Astrocyte (in vitro differentiated cells and primary cell): ENCODE measurements at regions not wholly inside any gene's neighbourhood (a gene's known extent, or its start where the extent isn't known, plus 50 kb on each side); places are given as distances from the start of the nearest gene placed in this dataset.
A peak's percentile ranks its signal among the peaks of the same experiment; 100 is the strongest.

Source experiments
- DNase-seq: peaks from one replicate; pipeline ENCODE4 v3.0.0-alpha.2; 2010; ENCODE audit warnings: low read depth
- FAIRE-seq: peaks from 2 replicates; lab custom pipeline; 2011; peaks lifted over from hg19 to GRCh38; lab: Jason Lieb, UNC
- H2AFZ ChIP-seq: 2 replicates; pipeline ENCODE4 v1.6.0; 2012; ENCODE audit warnings: low read depth, low read length, inconsistent platforms
- H3K27ac ChIP-seq: 2 replicates; pipeline ENCODE4 v1.5.1; 2011; ENCODE audit warnings: low read depth, low read length, inconsistent platforms
- H3K27me3 ChIP-seq: 2 replicates; pipeline ENCODE4 v1.6.0; 2011; ENCODE audit warnings: low read length, inconsistent platforms; ENCODE audit not compliant: insufficient read depth
- H3K36me3 ChIP-seq: 2 replicates; pipeline ENCODE4 v1.5.1; 2011; ENCODE audit warnings: low read length, inconsistent platforms; ENCODE audit not compliant: insufficient read depth
- H3K4me1 ChIP-seq: 2 replicates; pipeline ENCODE4 v1.5.1; 2011; ENCODE audit warnings: low read length, inconsistent platforms; ENCODE audit not compliant: insufficient read depth
- H3K4me2 ChIP-seq: 2 replicates; pipeline ENCODE4 v1.6.0; 2012; ENCODE audit warnings: low read length, inconsistent platforms
- H3K4me3 ChIP-seq: 2 replicates; pipeline ENCODE4 v1.5.1; 2011; ENCODE audit warnings: low read depth, mild to moderate bottlenecking, low read length, inconsistent platforms; ENCODE audit not compliant: insufficient read depth
- H3K79me2 ChIP-seq: 2 replicates; pipeline ENCODE4 v1.6.0; 2012; ENCODE audit warnings: mild to moderate bottlenecking, low read length, inconsistent platforms; ENCODE audit not compliant: insufficient read depth
- H3K9ac ChIP-seq: 2 replicates; pipeline ENCODE4 v1.6.0; 2012; ENCODE audit warnings: mild to moderate bottlenecking, low read length, inconsistent platforms
- H3K9me3 ChIP-seq: 2 replicates; pipeline ENCODE4 v1.5.1; 2012; ENCODE audit warnings: low read depth, mild to moderate bottlenecking, low read length, inconsistent platforms; ENCODE audit not compliant: insufficient read depth
- H4K20me1 ChIP-seq: 2 replicates; pipeline ENCODE4 v1.6.0; 2012; ENCODE audit warnings: low read length, inconsistent platforms; ENCODE audit not compliant: insufficient read depth
- H3K27ac Mint-ChIP-seq: one replicate; pipeline ENCODE4 v1.8.0; 2021; ENCODE audit warnings: mild to moderate bottlenecking, mixed read lengths; ENCODE audit not compliant: unreplicated experiment
- H3K27me3 Mint-ChIP-seq: one replicate; pipeline ENCODE4 v1.8.0; 2021; ENCODE audit warnings: low read depth, mixed read lengths; ENCODE audit not compliant: unreplicated experiment
- H3K36me3 Mint-ChIP-seq: one replicate; pipeline ENCODE4 v1.8.0; 2021; ENCODE audit warnings: low read depth, mixed read lengths; ENCODE audit not compliant: unreplicated experiment
- H3K4me1 Mint-ChIP-seq: one replicate; pipeline ENCODE4 v1.8.0; 2021; ENCODE audit warnings: low read depth, mixed read lengths; ENCODE audit not compliant: unreplicated experiment
- H3K4me3 Mint-ChIP-seq: one replicate; pipeline ENCODE4 v1.8.0; 2021; ENCODE audit warnings: mild to moderate bottlenecking, moderate library complexity, mixed read lengths; ENCODE audit not compliant: unreplicated experiment
- H3K9me3 Mint-ChIP-seq: one replicate; pipeline ENCODE4 v1.8.0; 2021; ENCODE audit warnings: mild to moderate bottlenecking, mixed read lengths; ENCODE audit not compliant: unreplicated experiment
- EZH2 ChIP-seq: IDR thresholded peaks from 2 replicates; pipeline ENCODE4 v1.6.1; 2012; ENCODE audit warnings: mild to moderate bottlenecking, low read length, inconsistent platforms; ENCODE audit not compliant: insufficient read depth
- TF ChIP-seq, protein P1 (sequence below): IDR thresholded peaks from 2 replicates; pipeline ENCODE4 v1.5.1; 2011; ENCODE audit warnings: low read depth, mild to moderate bottlenecking, inconsistent platforms, low read length, moderate library complexity; ENCODE audit not compliant: insufficient read depth

DNA sequence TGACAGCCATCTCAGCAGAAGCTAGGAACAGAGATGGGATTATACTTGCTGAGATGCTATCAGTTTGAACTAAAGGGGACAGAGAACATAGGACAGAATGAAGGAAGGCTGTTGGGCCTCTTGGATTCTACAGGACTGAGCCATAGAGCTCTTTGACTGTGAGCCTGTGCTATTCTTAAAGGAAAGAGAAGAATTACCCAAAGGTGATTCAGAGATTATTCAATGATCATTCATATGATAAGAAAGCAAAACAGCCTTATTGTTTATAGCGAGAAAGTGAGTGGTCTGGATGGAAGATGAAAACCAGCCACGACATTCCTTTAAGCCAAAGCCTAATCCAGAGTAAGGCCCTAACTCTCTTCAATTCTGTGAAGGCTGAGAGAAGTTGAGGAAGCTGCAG, 69.7 kb upstream of the NEUROD6 start:
- Mint-ChIP-seq H3K4me3 (no peak overlapping the region), H3K27ac (no peak overlapping the region), H3K27me3 (no peaks in the 10 kb centered on the region), H3K36me3 (no peaks in the 10 kb centered on the region), H3K4me1 (peaks cover 23% of the 10 kb centered on the region), H3K9me3 (no peaks in the 10 kb centered on the region)
- no peak overlapping the region for H3K27ac ChIP-seq
- H3K36me3 ChIP-seq = no peaks in the 10 kb centered on the region
- H3K4me3 ChIP-seq = no peak overlapping the region
- no peak for TF ChIP-seq EZH2
- TF ChIP-seq, protein P1, sequence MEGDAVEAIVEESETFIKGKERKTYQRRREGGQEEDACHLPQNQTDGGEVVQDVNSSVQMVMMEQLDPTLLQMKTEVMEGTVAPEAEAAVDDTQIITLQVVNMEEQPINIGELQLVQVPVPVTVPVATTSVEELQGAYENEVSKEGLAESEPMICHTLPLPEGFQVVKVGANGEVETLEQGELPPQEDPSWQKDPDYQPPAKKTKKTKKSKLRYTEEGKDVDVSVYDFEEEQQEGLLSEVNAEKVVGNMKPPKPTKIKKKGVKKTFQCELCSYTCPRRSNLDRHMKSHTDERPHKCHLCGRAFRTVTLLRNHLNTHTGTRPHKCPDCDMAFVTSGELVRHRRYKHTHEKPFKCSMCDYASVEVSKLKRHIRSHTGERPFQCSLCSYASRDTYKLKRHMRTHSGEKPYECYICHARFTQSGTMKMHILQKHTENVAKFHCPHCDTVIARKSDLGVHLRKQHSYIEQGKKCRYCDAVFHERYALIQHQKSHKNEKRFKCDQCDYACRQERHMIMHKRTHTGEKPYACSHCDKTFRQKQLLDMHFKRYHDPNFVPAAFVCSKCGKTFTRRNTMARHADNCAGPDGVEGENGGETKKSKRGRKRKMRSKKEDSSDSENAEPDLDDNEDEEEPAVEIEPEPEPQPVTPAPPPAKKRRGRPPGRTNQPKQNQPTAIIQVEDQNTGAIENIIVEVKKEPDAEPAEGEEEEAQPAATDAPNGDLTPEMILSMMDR = no peak
- peak; percentile 56 for DNase-seq
- no peak overlapping the region for H2AFZ ChIP-seq
- no peaks in the 10 kb centered on the region for H4K20me1 ChIP-seq
- no peaks in the 10 kb centered on the region for H3K9me3 ChIP-seq
- H3K4me1 ChIP-seq = no peaks in the 10 kb centered on the region
- H3K79me2 ChIP-seq = no peaks in the 10 kb centered on the region
- H3K9ac ChIP-seq = no peak overlapping the region
- no peak for FAIRE-seq
- H3K27me3 ChIP-seq = no peaks in the 10 kb centered on the region
- H3K4me2 ChIP-seq = peak overlapping the region; percentile 30

DNA sequence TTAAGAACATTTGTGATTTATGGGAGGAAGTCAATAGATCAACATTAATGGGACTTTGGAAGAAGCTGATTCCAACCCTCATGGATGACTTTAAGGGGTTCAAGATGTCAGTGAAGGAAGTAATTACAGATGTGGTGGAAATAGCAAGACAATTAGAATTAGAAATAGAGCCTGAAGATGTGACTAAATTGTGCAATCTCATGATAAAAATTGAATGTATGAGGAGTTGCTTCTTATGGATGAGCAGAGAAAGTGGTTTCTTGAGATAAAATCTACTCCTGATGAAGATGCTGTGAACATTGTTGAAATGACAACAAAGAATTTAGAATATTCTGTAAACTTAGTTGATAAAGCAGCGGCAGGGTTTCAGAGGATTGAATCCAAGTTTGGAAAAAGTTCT, 70.9 kb upstream of the NEUROD6 start:
- FAIRE-seq = no peak
- H3K4me3 ChIP-seq = no peak overlapping the region
- H3K36me3 ChIP-seq = no peaks in the 10 kb centered on the region
- Mint-ChIP-seq H3K27ac (no peak overlapping the region), H3K36me3 (no peaks in the 10 kb centered on the region), H3K27me3 (no peaks in the 10 kb centered on the region), H3K9me3 (no peaks in the 10 kb centered on the region), H3K4me3 (no peak overlapping the region), H3K4me1 (peaks cover 23% of the 10 kb centered on the region)
- H3K79me2 ChIP-seq = no peaks in the 10 kb centered on the region
- H3K27ac ChIP-seq = no peak overlapping the region
- H3K4me2 ChIP-seq = no peak overlapping the region
- H2AFZ ChIP-seq = no peak overlapping the region
- no peak overlapping the region for H3K9ac ChIP-seq
- no peak for TF ChIP-seq EZH2
- no peaks in the 10 kb centered on the region for H3K4me1 ChIP-seq
- H3K9me3 ChIP-seq = no peaks in the 10 kb centered on the region
- H4K20me1 ChIP-seq = no peaks in the 10 kb centered on the region
- H3K27me3 ChIP-seq = no peaks in the 10 kb centered on the region
- no peak for DNase-seq

DNA sequence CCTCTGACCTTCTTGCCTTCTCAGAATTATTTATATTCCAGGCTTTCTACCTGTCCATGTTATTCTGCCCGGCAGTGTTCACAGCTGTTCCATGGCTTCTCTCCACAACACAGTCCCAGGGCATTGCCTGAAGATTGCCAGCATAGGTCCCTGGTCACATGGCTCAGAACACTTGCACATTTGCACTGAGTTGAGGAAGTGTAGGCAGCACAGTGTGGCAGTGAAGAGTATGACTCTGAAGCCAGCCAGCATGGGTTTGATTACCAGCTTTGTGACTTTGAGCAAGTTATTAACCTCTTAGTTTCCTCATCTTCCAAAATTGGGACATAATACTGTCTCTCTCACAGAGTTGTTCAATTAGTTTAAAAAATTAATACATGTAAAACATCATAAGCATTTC, 73.2 kb upstream of the NEUROD6 start:
- H3K9ac ChIP-seq = no peak overlapping the region
- no peak overlapping the region for H3K4me2 ChIP-seq
- FAIRE-seq = no peak
- H3K27ac ChIP-seq = no peak overlapping the region
- no peak overlapping the region for H2AFZ ChIP-seq
- H3K27me3 Mint-ChIP-seq = no peaks in the 10 kb centered on the region
- H3K4me3 ChIP-seq = no peak overlapping the region
- H3K9me3 ChIP-seq = no peaks in the 10 kb centered on the region
- H3K79me2 ChIP-seq = no peaks in the 10 kb centered on the region
- H3K27ac Mint-ChIP-seq = no peak overlapping the region
- no peaks in the 10 kb centered on the region for H3K4me1 ChIP-seq
- no peaks in the 10 kb centered on the region for H3K9me3 Mint-ChIP-seq
- no peaks in the 10 kb centered on the region for H3K36me3 Mint-ChIP-seq
- no peak for DNase-seq
- TF ChIP-seq, protein P1 = no peak
- no peak for TF ChIP-seq EZH2
- peaks cover 10% of the 10 kb centered on the region for H3K4me1 Mint-ChIP-seq
- no peaks in the 10 kb centered on the region for H4K20me1 ChIP-seq
- H3K4me3 Mint-ChIP-seq = no peak overlapping the region
- H3K36me3 ChIP-seq = no peaks in the 10 kb centered on the region
- no peaks in the 10 kb centered on the region for H3K27me3 ChIP-seq
